ENCODE measurements at regions not wholly inside any gene's neighbourhood (a gene's known extent, or its start where the extent isn't known, plus 50 kb on each side); places are given as distances from the start of the nearest gene placed in this dataset.
"Not testable (repeated sequence)": the region's sequence is repeated elsewhere in the genome, so short reads cannot be mapped to it uniquely, and the experiment has no call there.

- TF ChIP-seq, protein P1, sequence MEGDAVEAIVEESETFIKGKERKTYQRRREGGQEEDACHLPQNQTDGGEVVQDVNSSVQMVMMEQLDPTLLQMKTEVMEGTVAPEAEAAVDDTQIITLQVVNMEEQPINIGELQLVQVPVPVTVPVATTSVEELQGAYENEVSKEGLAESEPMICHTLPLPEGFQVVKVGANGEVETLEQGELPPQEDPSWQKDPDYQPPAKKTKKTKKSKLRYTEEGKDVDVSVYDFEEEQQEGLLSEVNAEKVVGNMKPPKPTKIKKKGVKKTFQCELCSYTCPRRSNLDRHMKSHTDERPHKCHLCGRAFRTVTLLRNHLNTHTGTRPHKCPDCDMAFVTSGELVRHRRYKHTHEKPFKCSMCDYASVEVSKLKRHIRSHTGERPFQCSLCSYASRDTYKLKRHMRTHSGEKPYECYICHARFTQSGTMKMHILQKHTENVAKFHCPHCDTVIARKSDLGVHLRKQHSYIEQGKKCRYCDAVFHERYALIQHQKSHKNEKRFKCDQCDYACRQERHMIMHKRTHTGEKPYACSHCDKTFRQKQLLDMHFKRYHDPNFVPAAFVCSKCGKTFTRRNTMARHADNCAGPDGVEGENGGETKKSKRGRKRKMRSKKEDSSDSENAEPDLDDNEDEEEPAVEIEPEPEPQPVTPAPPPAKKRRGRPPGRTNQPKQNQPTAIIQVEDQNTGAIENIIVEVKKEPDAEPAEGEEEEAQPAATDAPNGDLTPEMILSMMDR (IDR thresholded peaks at IDR 0.05) = not testable (repeated sequence)
- TF ChIP-seq POLR2A, POLR2AphosphoS5 (IDR thresholded peaks at IDR 0.05): not testable (repeated sequence)
These were observed 482.1 kb upstream of the ADGRL4 start for GRCh38 chr1:79488572-79489121.

All from breast epithelium (tissue), 3 donors.